Sigmoid colon (tissue), 6 donors: ENCODE measurements at regions not wholly inside any gene's neighbourhood (a gene's known extent, or its start where the extent isn't known, plus 50 kb on each side); places are given as distances from the start of the nearest gene placed in this dataset.

ENCODE experiments used
- DNase-seq: peaks from one replicate; pipeline ENCODE4 v3.0.0-alpha.2; 2019
- H3K27ac ChIP-seq, 4 donors: fragments of 200-600 bp; sonication (generic); one replicate each; pipeline ENCODE4 v1.5.1; 2016 to 2019; ENCODE audit warnings: mild to moderate bottlenecking in 1 of 4
- H3K27me3 ChIP-seq, 3 donors: fragments of 200-600 bp; sonication (generic); one replicate each; pipeline ENCODE4 v1.5.1; 2019; ENCODE audit warnings: mild to moderate bottlenecking in 1 of 3
- H3K36me3 ChIP-seq, 4 donors: fragments of 200-600 bp; sonication (generic); one replicate each; pipeline ENCODE4 v1.5.1; 2016 to 2019
- H3K4me1 ChIP-seq, 4 donors: fragments of 200-600 bp; sonication (generic); one replicate each; pipeline ENCODE4 v1.5.1; 2017 to 2019
- H3K4me3 ChIP-seq, 4 donors: fragments of 200-600 bp; sonication (generic); one replicate each; pipeline ENCODE4 v1.5.1; 2017 to 2019; ENCODE audit warnings: mild to moderate bottlenecking in 2 of 4, moderate library complexity in 1 of 4
- H3K9me3 ChIP-seq, 4 donors: fragments of 200-600 bp in 3 of 4; sonication (generic) in 3 of 4; one replicate each; pipeline versions ENCODE4 v1.5.1 to v1.6.1; 2013 to 2019
- CTCF ChIP-seq, 4 experiments: fragments of 450-650 bp in 3 of 4; fragments of 200-600 bp in 1 of 4; IDR thresholded peaks; one replicate each; pipeline ENCODE4 v1.5.1; 2016 to 2019; ENCODE audit warnings: antibody characterized with exemption in 4 of 4, mild to moderate bottlenecking in 3 of 4, moderate library complexity in 2 of 4
- EP300 ChIP-seq, 4 donors: sonication (generic); formaldehyde crosslinking; IDR thresholded peaks; one replicate each; pipeline ENCODE4 v1.6.1; 2017; ENCODE audit warnings: antibody characterized with exemption in 4 of 4
- POLR2A ChIP-seq, 2 donors: fragments of 450-650 bp; IDR thresholded peaks; one replicate each; pipeline ENCODE4 v1.6.1; 2016; ENCODE audit warnings: antibody characterized with exemption in 2 of 2, mild to moderate bottlenecking in 2 of 2, moderate library complexity in 2 of 2
- POLR2AphosphoS5 ChIP-seq, 4 donors: sonication (generic); formaldehyde crosslinking; IDR thresholded peaks; one replicate each; pipeline ENCODE4 v1.6.1; 2017; ENCODE audit warnings: antibody characterized with exemption in 4 of 4
- WGBS, 2 donors: extraction: QIAGEN DNeasy Blood & Tissue Kit; methylation state at CpG; one replicate each; pipeline ENCODE4 v1.1.7; 2013; 5-methylcytosine and 5-hydroxymethylcytosine counted together
- intact Hi-C: fragments of 100-400 bp; cut with DNase I; formaldehyde crosslinking; loops from one replicate; pipeline ENCODE4 v1.15.1; 2023
- donor health status: healthy with polysubstance abuse.
- donor health status: healthy.

DNA sequence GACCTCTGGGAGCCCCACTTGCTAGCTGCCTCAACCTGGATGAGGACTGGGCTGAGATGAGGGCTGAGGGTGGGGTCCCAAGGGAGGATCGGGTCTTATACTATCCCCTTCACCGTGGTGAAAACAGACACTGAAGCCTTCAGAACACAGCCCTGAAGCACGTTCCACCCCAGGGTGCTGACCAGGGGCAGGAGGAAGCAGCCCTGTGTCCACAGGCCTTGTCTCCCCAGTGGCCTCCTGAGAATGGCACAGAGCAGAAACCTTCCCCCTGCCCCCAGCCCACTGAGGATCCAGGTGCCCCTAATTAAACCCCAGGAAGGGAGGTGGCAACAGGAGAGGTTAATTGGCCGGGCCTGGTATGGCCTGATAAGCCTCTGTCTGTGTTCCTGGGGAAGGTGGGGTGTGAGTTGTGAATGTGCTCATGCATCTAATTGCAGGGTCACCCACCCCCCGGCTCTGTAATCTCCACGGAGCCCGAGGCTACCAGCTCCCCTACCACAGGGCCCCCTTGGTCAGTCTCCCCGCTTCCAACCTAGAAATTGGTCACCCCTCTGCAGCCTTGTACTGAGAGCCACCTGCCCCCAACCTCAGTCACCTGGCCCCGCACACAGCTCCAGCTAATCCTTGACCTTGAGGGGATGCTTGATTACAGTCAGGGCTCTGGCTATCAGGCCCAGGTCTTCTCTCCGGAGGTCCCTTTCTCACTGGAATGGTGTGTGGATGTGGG lies 159.0 kb upstream of the UNC5B start:
- no peaks in the 10 kb centered on the region for H3K4me1 ChIP-seq
- no peak overlapping the region for H3K4me3 ChIP-seq
- TF ChIP-seq POLR2AphosphoS5 (IDR thresholded peaks at IDR 0.05), result no peak
- no peak for TF ChIP-seq CTCF (IDR thresholded peaks at IDR 0.05)
- no peak for TF ChIP-seq POLR2A (IDR thresholded peaks at IDR 0.05)
- no peak for TF ChIP-seq EP300 (IDR thresholded peaks at IDR 0.05)
- no peaks in the 10 kb centered on the region for H3K36me3 ChIP-seq
- no peaks in the 10 kb centered on the region for H3K27me3 ChIP-seq
- H3K9me3 ChIP-seq, result no peaks in the 10 kb centered on the region
- no peak for DNase-seq
- no peak overlapping the region for H3K27ac ChIP-seq
- WGBS, 2 donors, result 78 to 82% methylated on average over 10 of the region's 10 CpGs
- intact Hi-C loops, result no loop called here

DNA sequence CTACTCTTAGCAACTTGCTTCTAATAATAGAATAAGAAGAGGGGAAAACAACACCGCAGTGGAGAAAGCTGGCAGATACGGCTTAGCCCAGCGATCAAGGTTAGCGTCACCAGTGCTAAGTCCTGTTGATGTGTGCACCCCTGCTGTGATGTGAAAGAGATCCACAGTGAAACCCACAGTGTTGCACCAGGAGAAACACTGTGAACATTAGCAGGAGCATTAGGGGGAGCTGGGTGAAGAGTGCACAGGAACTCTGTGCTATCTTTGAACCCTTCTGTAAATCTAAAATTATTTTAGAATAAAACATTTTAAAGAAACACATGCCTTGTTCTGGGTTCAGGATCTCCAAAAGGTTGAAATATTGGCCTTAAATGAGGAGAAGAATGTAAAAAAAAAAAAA lies 154.1 kb upstream of the UNC5B start:
- DNase-seq, result no peak
- TF ChIP-seq POLR2A (IDR thresholded peaks at IDR 0.05), result no peak
- TF ChIP-seq CTCF (IDR thresholded peaks at IDR 0.05), result no peak
- TF ChIP-seq EP300 (IDR thresholded peaks at IDR 0.05), result no peak
- no peak for TF ChIP-seq POLR2AphosphoS5 (IDR thresholded peaks at IDR 0.05)
- WGBS, 2 donors, result 93% methylated on average over 4 of the region's 4 CpGs
- intact Hi-C loops, result no loop called here
- no peak overlapping the region for H3K27ac ChIP-seq
- H3K4me1 ChIP-seq, result no peaks in the 10 kb centered on the region
- no peaks in the 10 kb centered on the region for H3K9me3 ChIP-seq
- H3K27me3 ChIP-seq, result no peaks in the 10 kb centered on the region
- no peaks in the 10 kb centered on the region for H3K36me3 ChIP-seq
- H3K4me3 ChIP-seq, result no peak overlapping the region

- 72 to 83% methylated on average over 12 of the region's 12 CpGs for WGBS, 2 donors
- peak; percentile 75 for DNase-seq
- TF ChIP-seq POLR2AphosphoS5 (IDR thresholded peaks at IDR 0.05) (peak in 1 of 4 donors; percentile 19), EP300 (IDR thresholded peaks at IDR 0.05) (no peak)
- no peaks in the 10 kb centered on the region for H3K4me1 ChIP-seq
- intact Hi-C loops, result no loop called here
- no peaks in the 10 kb centered on the region for H3K9me3 ChIP-seq
- H3K27ac ChIP-seq, result no peak overlapping the region
- no peak overlapping the region for H3K4me3 ChIP-seq
- no peaks in the 10 kb centered on the region for H3K27me3 ChIP-seq
- H3K36me3 ChIP-seq, result no peaks in the 10 kb centered on the region
Measured at GRCh38 chr10:71059054-71059818, 153.1 kb upstream of the UNC5B start.

GRCh38 chr10:71059943-71060342 lies 152.4 kb upstream of the UNC5B start:
- Histone ChIP-seq H3K4me3 (no peak overlapping the region), H3K27ac (no peak overlapping the region), H3K27me3 (no peaks in the 10 kb centered on the region), H3K36me3 (no peaks in the 10 kb centered on the region), H3K4me1 (no peaks in the 10 kb centered on the region), H3K9me3 (no peaks in the 10 kb centered on the region)
- no peak for TF ChIP-seq POLR2AphosphoS5 (IDR thresholded peaks at IDR 0.05)
- TF ChIP-seq CTCF (IDR thresholded peaks at IDR 0.05), result no peak
- TF ChIP-seq EP300 (IDR thresholded peaks at IDR 0.05), result no peak
- no peak for TF ChIP-seq POLR2A (IDR thresholded peaks at IDR 0.05)
- 82 to 86% methylated on average over 16 of the region's 16 CpGs for WGBS, 2 donors
- DNase-seq, result no peak
- intact Hi-C loops, result no loop called here
